HG03565 (cell line): ENCODE measurements at regions not wholly inside any gene's neighbourhood (a gene's known extent, or its start where the extent isn't known, plus 50 kb on each side); places are given as distances from the start of the nearest gene placed in this dataset.

Experiments
- ATAC-seq: cut with Tn5 transposase; IDR thresholded peaks from one replicate; pipeline ENCODE4 v1.9.1; 2021; ENCODE audit warnings: mild to moderate bottlenecking, moderate library complexity; ENCODE audit not compliant: unreplicated experiment

DNA sequence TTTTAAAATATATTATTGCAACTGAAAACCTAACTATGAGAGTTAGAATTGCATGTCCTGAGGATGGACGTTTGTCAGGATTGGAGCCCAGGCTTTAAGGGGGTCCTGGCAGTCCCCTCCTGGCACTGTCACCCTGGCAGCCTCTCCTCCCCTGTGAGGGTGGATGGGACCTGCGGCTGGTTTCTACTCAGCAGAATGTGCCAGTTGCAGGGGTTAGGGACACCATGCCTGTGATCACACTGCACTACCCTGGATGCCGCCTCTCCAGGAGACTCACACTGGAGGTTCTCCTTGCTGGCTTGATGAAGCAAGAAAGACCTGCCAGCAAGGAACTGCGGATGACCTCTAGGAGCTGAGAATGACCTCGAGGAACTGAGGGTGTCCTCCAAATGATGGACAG is 356.7 kb upstream of the MYT1L start:
- no peak for ATAC-seq

GRCh38 chr2:2686222-2686621 is 355.1 kb upstream of the MYT1L start:
- no peak for ATAC-seq

DNA sequence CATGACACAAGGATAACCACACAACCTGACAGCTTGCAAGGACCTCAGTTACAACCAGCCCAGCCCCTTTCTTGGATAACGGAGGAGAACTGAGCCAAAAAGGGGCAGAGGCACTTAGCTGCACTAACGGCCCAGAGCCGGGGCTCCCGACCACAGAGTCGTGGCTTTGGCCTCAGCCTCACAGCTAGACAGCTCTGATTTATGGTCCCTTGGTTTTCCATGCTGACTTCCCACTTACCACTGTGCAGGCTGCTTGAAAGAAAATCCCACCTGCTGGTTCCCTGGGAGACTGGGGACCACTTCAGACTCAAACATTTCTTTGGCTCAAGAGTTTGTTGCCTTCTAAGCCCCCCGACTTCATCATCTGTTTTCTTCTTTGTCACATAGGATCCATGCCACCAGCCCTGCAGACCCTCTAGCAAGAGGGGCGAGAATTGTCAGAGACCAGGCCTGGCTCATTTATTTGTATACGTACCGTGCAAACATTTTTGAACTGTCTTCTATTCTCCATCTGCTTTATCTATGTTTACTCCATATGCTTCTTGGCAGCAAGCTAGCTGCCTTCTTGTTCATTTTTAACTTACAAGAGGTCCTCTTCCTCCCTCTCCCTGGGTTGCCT is 352.6 kb upstream of the MYT1L start:
- no peak for ATAC-seq

DNA sequence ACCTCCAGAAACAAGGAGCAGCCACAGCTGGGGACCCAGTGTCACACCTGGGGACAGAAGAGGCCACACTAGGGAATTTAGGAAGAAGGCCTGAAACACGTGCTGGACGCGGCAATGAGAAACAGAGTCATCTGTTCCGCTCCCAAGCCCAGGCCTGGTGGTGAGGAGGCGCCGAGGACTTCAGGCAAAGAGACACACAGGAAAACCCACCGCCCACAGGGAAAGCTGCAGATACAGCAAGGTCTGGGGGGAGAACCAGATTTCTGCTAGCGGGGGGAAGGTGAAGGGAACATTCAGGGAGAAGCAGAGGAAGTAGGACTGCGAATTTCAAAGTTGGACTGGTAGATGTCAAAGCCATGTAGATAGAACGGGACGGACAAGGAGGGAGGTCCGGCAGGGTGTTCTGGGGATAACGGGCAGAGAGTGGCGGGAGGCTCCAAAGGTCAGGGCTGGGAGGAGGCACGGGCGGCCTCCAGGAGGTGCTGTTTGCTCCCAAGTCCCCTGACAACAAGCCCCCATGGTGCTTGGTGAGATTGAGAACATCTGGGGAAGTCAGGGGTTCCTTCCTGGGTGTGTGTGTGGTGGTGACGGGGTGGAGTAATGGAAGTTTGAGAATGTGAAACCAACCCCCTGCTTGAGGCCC is 351.7 kb upstream of the MYT1L start:
- ATAC-seq = no peak

GRCh38 chr2:2681711-2682251 is 350.7 kb upstream of the MYT1L start:
- ATAC-seq = no peak

- no peak for ATAC-seq
Measured at GRCh38 chr2:2681085-2681484, 350.0 kb upstream of the MYT1L start.

DNA sequence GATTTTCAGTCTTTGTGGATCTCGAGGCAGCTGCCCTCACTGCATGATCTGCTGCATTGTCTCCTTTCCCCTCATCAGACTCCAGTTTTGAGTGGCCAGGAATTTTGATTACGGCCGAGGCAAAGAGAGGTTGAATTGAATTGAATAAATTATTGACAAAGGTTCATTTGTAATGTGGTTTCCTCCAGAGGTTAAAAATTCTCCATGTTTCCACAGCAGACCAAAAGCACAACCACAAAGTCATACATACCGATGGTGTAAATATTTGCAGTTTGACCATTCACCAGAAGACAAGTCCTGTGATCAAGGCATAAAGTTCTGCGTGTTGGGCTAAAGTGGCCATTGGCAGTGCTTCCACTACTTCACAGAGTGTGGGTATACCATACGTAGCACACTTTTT is 343.8 kb upstream of the MYT1L start:
- ATAC-seq = no peak

DNA sequence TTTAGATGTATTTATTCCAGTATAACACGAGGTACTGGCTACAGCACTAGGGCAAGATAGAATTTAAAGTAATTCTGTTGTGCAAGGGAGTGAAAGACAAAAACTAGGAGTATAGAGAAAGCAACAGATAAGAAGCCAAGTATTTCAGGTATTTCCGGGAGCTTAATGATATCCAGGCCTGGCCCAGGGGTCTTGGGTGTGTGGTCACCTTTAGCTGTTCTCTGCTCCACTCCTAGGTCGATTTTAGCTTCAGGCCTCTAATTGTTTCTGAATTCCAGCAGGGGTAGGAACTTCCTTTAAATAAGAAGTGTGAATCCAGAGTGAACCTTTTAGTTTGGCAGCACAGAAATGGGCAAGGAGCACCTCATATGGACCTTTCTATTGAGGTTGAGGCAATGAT is 342.3 kb upstream of the MYT1L start:
- ATAC-seq = no peak

DNA sequence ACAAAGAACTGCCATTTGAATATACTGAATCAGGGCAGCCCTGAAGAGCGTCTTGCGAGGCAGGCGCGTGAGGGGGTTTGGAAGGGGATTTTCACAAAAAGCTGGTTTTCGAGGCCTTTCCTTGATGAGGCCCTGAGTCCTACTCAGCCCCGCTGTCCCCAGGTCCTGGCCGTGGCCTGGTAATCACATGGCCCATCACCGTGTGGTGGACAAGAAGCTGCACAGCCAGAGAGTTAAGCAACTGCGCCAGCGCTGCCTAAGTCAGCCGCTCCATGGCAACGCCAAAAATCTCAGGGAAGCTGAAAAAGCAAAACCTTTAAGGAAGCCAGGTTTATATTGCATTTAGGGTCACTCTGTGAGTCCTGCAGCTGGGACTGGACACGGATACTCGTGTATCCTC is 341.2 kb upstream of the MYT1L start:
- no peak for ATAC-seq

DNA sequence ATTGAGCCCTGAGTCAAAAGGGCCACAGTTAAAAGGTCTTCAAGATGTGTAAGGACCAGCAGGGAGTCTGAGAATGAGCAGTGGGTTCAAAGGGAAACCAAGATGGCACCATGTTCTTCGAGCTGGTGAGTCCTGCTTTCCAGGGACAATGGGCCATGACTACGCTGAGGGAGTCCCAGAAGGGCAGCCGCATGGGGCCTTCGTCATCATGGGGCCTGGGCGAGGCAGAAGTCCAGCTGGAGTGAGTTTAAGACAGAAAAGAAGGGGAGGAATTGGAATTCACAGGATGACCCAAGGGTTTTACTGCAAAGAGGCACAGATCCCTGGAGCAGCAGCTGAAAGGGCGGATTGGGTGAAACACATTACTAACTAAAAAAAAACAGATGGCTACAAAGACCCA is 340.8 kb upstream of the MYT1L start:
- ATAC-seq = no peak

DNA sequence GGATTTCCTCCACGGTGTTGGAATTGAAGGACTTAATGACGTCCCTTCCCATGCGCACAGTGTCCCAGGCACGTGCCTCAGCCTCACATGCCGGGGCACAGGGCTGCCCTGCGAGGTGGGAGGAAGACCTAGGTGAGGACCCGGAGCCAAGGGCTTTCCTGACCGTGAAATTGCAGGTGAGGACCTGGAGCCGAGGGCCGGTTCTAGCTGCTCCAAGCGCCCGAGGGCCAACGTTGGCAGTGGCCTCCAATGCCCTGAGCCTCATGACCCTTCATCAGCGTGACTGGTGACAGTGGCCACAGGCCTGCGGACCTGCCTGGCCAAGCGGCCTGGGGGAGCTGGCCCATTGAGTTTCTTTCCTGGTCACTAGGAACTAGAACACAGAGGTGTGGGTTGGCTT is 338.2 kb upstream of the MYT1L start:
- no peak for ATAC-seq

DNA sequence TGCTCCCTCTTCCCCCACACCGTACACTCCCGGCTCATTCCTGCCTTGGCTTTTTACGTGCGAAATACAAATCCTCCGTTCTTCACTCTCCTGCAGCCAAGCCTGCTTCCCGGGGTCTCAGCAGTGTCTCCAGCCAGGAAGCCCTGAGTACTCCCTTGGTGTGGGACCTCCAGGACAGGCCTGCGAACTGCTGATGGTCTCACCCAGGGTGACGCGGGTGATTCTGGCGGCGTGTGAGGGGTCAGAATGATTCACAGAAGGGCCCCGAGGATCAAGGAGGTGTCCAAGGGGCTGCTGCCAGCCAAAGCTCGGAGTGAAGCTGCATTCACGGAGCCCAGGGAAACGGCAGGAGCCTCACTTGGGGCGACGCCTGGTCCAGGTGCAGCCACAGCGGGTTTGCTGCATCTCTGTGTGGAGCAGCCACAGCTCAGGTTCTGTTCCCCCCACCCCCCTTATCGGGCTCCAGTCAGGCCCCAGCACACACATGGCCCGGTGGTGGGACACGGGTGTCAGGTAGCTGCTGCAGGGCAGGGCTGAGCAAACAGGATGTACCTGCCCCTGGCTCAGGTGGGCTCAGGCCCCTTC is 337.7 kb upstream of the MYT1L start:
- no peak for ATAC-seq

DNA sequence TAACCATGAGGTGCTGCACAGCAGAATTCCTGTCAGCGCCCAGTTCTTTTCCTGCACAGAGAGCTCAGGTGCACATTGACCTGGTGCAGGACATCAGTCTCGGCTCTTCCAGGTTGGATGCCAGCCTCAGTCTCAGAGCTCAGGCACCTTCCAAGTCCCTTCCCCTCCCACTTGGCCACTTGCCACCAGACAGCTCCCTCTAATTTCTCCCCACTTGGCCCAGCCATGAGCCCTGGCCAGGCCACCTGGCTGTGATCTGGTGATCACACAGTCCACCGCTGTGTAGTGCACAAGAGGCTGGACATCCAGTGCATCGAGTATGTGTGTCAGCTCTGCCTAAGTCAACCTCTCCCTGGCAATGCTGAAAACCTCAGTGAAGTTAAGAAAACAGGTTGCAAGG is 336.6 kb upstream of the MYT1L start:
- ATAC-seq = no peak

GRCh38 chr2:2665834-2666133 is 334.7 kb upstream of the MYT1L start:
- ATAC-seq = no peak

DNA sequence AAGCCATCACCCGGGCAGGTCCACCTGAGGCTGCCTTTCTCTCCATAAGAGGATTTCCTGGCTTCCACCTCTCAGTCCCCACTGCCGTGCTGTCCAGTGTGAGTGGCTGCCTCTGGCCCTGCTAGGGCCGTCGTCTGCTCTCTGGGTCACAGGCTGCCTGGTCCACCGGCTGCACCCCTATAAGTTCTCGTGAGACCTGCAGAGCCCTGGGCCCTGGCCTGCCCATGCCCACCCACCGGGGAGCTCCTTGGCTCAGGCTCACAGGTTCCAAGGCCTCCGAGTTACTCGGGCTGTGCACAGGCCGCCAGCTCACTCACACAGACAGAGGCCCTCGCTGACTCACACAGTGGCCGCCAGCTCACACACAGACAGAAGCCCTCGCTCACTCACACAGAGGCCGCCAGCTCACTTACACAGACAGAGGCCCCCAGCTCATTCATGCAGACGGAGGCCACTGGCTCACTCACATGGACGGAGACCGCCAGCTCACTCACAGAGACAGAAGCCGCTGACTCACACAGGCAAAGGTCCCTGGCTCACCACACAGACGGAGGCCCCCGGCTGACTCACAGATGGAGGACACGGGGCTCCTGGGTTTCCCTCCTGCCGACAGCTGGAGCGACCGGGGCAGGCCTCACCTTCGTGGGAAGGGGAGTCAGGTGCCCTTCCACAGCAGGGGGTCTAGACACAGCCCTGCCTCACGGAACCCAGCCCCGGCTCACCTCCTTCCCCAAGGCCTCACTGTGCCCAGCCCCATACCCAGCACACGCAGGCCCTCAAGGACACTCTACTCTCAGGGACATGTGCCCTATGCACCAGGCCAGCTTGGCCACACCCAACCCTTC is 334.1 kb upstream of the MYT1L start:
- no peak for ATAC-seq

DNA sequence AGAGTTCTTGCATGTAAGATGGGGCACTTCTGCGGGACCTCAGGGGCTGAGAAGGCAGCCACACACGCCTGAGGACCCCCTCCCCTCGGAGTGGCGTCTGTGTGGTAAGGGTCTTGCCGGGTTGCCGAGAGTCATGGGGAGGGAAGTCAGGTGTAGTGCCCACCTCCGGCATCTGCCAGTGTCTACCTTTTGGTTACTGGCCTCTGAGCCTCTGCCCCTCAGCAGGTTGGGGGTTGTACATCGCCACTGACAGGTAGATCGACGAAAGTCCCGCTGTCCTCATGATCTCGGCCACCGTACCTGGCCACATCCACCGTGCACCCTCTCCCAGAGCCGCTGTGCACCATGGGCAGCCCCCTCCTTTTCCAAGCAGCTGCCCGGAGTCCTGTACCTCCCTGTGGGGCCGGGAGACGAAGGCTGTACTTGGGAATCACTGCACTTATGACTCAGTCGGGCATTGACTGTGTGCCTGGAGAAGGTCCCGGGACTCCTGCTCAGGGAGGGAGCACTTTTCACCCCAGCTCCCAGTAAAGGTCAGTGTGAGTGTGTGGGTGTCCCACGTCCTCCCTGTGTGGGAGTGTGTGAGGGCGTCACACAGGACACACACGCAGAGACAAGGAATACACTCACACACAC is 332.4 kb upstream of the MYT1L start:
- ATAC-seq = no peak

DNA sequence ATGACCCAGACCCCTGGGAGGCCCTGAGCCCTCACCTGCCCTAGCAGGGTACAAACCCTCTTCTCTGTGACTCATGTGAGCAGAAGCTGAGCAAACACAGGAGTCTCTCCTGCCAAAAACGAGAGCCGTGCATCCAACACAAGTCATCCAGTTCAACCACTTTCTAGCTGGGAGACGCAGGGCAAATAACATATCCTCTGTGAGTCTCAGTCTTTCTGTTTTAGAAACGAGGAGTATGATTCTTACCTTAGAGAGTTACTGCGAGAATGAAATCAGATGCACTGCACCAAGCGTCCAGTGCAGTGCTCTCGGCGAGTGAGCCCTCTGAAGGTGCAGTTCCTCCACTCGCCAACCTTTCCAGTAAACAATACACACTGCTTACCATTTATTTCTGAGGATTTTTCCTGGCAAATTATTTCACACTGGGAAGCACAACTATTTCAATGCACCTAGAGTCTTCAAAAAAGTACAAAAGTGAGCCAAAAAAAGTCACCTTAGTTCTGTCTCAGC is 331.8 kb upstream of the MYT1L start:
- ATAC-seq = no peak

GRCh38 chr2:2662037-2662846 is 331.2 kb upstream of the MYT1L start:
- ATAC-seq = no peak

GRCh38 chr2:2660789-2661355 is 329.8 kb upstream of the MYT1L start:
- no peak for ATAC-seq
